Keratinocyte (primary cell): ENCODE measurements at regions not wholly inside any gene's neighbourhood (a gene's known extent, or its start where the extent isn't known, plus 50 kb on each side); places are given as distances from the start of the nearest gene placed in this dataset.
"Not testable (repeated sequence)": the region's sequence is repeated elsewhere in the genome, so short reads cannot be mapped to it uniquely, and the experiment has no call there.

Experiments used
- CTCF ChIP-seq, 3 experiments: IDR thresholded peaks in 1 of 3; conservative IDR thresholded peaks in 1 of 3; optimal IDR thresholded peaks in 1 of 3; 2 replicates in 2 of 3; 3 replicates in 1 of 3; pipeline versions ENCODE3 to v1.5.1; 2011; ENCODE audit warnings: low read length in 3 of 3, mild to moderate bottlenecking in 3 of 3, moderate library complexity in 2 of 3, control low read depth in 1 of 3, inconsistent platforms in 1 of 3; ENCODE audit not compliant: insufficient read depth in 2 of 3; ENCODE audit errors: extremely low read depth in 1 of 3
- EZH2 ChIP-seq: IDR thresholded peaks from one replicate; pipeline ENCODE4 v1.6.1; 2012; ENCODE audit warnings: inconsistent platforms, mild to moderate bottlenecking, low read length, moderate library complexity

- TF ChIP-seq CTCF (optimal IDR thresholded peaks at IDR 0.05 in 1 of 3, IDR thresholded peaks at IDR 0.05 in 1 of 3, conservative IDR thresholded peaks at IDR 0.05 in 1 of 3; ENCODE audit: extremely low read depth in 1 of 3, insufficient read depth in 2 of 3, low read length in 3 of 3); EZH2: not testable (repeated sequence)
Observed at GRCh38 chr2:10198482-10198881, 75.9 kb downstream of the RRM2 start.
